PFSK-1 (cell line): ENCODE measurements at regions not wholly inside any gene's neighbourhood (a gene's known extent, or its start where the extent isn't known, plus 50 kb on each side); places are given as distances from the start of the nearest gene placed in this dataset.

Experiments used
- FOXP2 ChIP-seq: optimal IDR thresholded peaks from 2 replicates; pipeline ENCODE3; 2011; ENCODE audit warnings: borderline replicate concordance, control low read depth, inconsistent platforms; ENCODE audit not compliant: insufficient read depth; ENCODE audit errors: extremely low read length, extremely low read depth
- POLR2AphosphoS5 ChIP-seq: IDR thresholded peaks from 2 replicates; pipeline ENCODE4 v1.6.1; 2012; ENCODE audit warnings: low read depth, mild to moderate bottlenecking, control low read depth, low read length, moderate library complexity
- REST ChIP-seq, 2 experiments: IDR thresholded peaks; 2 replicates each; pipeline versions ENCODE4 v1.6.1 to v1.8.0; 2011 to 2012; ENCODE audit warnings: low read depth in 2 of 2, low read length in 2 of 2, control low read depth in 1 of 2, inconsistent platforms in 1 of 2, mild to moderate bottlenecking in 1 of 2, moderate library complexity in 1 of 2; ENCODE audit not compliant: insufficient read depth in 1 of 2
- SIN3A ChIP-seq: IDR thresholded peaks from 2 replicates; pipeline ENCODE4 v1.6.1; 2012; ENCODE audit warnings: mild to moderate bottlenecking, low read length, moderate library complexity, borderline replicate concordance; ENCODE audit not compliant: insufficient read depth
- TAF1 ChIP-seq: IDR thresholded peaks from 2 replicates; pipeline ENCODE4 v1.6.1; 2012; ENCODE audit warnings: low read length, control low read depth, borderline replicate concordance; ENCODE audit not compliant: insufficient read depth

DNA sequence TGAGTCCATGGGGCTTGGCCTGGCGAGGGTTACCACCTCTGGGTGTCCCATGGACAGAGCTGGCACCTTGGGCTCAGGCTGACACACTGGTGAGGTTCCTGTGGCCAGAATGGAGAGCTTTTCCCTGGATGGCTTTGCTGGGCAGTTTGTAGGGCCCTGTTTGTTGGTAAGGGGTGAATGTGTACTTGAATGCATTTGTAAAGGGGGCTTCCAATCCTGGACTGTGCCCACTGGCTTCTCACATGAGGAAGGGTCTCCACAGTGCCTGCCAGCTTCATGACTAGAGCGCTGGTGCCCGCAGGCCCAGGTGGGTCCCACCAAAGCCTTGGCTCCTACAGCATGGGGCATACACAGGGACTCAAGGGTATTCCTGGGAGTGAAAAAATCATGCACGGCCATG is 103.5 kb upstream of the SIX2 start:
- TF ChIP-seq REST (IDR thresholded peaks at IDR 0.05; ENCODE audit: insufficient read depth in 1 of 2, low read depth in 2 of 2, low read length in 2 of 2) (no peak), TAF1 (no peak), POLR2AphosphoS5 (no peak), SIN3A (no peak), FOXP2 (no peak)
